CD1c-positive myeloid dendritic cell (primary cell): ENCODE measurements at regions not wholly inside any gene's neighbourhood (a gene's known extent, or its start where the extent isn't known, plus 50 kb on each side); places are given as distances from the start of the nearest gene placed in this dataset.

Experiments used
- DNase-seq: peaks from one replicate; pipeline ENCODE4 v3.0.0-alpha.2; 2016; ENCODE audit errors: extremely low spot score

DNA sequence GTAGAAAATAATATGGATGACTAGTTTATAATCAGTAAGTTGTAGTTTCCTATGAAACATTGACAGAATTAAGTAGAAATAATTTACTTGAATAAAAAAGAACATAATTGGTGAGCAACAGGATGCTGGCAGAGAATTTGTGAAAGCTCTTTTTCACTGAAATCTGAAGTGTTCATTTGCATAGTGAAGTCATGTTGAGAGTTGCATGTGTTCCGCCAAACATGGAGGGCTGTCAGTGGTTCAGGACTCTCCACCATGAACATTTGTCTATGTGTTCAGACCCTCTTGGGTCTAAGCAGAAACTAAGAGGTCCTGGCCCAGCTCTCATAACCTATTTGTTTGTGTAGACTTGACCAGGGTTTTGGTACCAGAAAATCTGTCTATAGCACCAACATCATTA, 182.5 kb upstream of the LINC00305 start:
- no peak for DNase-seq

DNA sequence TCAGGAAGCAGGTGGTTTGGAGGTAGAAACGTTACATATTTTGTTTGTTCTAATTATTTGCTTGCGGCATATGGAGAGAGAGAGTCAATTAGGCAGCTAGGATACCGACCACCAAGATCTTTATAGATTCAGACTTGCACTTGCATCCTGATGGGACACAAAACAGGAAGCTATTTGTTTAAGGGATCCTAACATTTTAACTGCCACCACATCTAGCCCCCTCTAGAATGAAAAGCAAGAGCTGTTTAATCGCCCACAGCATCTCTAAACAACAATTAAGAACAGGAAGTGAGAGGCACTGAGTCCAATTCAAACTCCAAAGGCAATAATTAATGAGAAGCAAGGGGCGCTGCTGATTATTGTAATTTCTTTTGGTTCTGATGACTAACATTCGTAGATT, 182.0 kb upstream of the LINC00305 start:
- no peak for DNase-seq

GRCh38 chr18:64330161-64330560, 181.3 kb upstream of the LINC00305 start:
- no peak for DNase-seq

- DNase-seq, result no peak
Observed at GRCh38 chr18:64322189-64322588, 173.3 kb upstream of the LINC00305 start.

GRCh38 chr18:64318547-64318946, 169.7 kb upstream of the LINC00305 start:
- DNase-seq, result no peak

DNA sequence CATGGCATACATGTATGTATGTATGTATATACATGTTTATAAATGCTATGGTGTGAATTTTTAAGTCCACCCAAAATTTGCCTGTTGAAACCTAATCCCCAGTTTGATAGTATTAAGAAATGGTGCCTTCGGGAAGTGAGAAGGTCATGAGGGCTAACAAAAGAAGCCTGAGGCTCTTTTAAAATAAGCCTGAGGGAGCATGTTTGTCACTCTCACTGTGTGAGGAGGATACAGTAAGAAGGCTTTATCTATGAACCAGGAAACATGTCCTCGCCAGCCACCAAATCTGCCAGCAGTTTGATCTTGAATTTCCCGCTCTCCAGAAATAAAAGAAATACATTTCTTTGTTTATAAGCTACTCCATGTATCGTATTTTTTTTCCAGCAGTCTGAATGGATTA, 163.0 kb upstream of the LINC00305 start:
- no peak for DNase-seq

DNA sequence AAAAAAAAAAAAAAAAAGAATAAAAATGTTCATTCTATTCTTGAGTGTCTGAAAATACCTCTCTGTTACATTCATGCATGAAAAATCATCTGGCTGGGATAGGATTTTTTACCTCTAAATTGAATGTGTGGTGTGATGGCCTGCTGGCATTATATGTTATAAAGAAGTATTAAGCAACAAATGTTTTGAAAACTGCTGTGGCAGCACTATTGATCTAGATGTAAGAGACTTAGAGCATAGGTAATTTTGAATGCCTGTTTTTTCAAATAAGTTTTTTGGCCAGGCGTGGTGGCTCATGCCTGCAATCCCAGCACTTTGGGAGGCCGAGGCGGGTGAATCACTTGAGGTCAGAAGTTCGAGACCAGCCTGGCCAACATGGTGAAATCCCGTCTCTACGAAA, 147.0 kb upstream of the LINC00305 start:
- DNase-seq, result no peak

- DNase-seq, result no peak
Observed at GRCh38 chr18:64294967-64295366, 146.1 kb upstream of the LINC00305 start.

GRCh38 chr18:64288432-64288831, 139.5 kb upstream of the LINC00305 start:
- DNase-seq, result no peak

- no peak for DNase-seq
Observed at GRCh38 chr18:64287926-64288325, 139.0 kb upstream of the LINC00305 start.

- DNase-seq, result no peak
Observed at GRCh38 chr18:64283059-64283458, 134.2 kb upstream of the LINC00305 start.

- no peak for DNase-seq
Observed at GRCh38 chr18:64278026-64278425, 129.1 kb upstream of the LINC00305 start.

GRCh38 chr18:64276311-64277090, 127.6 kb upstream of the LINC00305 start:
- no peak for DNase-seq

- no peak for DNase-seq
Observed at GRCh38 chr18:64275593-64276300, 126.9 kb upstream of the LINC00305 start.

DNA sequence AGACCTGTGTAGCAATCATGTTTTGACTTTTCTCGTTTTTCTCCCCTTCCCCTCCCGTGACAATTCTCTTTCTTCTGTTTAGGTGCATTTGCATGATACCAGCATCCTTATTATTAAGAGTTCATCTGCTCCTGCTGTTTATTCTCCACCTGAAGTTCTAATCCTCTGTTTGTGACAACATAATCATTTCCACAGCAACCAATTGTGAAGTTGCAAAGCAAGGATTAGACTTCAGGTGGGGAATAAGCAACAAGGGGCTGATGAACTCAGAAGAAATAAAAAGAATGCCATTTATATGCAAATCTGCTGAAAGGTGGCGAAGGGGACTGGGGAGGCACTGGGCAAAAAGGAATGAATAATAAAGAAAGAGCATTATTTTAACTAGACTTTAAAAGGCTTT, 124.8 kb upstream of the LINC00305 start:
- DNase-seq, result no peak

DNA sequence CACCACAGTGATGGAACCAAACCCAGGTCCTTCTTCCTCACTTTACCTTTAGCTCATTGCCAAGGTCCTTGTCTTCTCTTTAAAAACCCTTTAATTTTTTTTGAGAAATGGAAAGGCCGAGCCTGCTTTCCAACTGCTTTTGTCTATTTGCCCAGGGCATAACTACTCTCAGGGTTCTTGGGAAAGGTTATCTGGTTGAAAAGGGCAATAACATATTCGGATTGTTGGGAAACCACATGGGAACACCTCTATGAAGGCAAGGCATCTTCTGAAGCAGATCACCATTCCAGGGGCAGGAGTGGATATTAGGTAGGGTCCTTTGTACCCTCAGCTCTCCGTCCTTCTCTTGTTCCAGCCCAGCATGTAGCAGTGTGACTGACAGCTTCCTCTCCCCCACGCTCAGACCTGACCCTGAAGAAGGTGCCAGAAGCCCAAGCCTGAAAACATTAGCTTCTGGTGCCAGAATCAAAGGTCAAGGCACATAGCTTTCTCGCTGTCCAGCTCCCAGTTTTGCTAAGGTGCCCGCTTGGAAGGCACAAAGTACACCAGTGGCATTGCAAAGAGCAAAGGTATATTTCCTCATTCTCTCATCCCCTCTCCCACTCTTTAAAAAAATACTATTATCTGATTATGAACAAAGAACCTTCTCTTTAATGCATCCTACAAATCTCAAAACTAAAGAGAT, 123.2 kb upstream of the LINC00305 start:
- DNase-seq, result no peak

DNA sequence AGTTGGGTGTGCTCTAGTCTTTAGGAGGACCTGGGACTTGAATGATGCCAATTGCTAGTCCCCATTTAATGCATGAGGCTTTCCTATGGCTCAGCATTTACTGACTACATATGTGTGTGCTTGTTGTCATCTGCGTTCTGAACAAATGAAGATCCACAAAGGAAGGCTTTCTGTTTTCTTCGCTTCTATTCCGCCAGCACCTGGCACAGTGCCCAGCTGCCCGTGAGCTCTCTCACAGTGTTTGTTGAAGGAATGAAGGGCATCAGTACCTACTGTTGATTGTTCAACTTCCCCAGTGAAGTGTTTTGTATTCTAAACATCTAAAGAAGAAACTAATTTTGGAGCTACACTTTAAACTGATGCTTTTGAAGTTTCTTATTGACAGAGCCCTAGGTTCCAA, 122.4 kb upstream of the LINC00305 start:
- DNase-seq, result no peak

DNA sequence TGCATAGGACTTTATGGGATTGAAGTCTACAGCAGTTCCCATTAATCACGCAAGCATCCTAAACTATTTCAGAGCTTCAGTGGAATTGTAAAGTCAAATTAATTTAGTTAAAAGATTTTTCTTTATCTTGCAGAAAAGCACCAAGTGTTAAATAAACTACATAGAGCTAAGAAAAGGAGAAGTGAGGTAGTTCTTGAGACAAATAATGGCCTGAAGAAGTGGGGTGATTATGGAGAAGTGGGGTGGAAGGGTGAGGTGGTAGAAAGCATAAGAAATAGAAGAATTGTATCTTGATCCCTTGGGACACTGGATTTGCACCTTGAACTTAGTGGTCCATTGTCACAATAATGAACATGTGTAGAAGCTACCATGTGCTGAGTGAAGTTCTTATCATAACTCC, 121.7 kb upstream of the LINC00305 start:
- no peak for DNase-seq

DNA sequence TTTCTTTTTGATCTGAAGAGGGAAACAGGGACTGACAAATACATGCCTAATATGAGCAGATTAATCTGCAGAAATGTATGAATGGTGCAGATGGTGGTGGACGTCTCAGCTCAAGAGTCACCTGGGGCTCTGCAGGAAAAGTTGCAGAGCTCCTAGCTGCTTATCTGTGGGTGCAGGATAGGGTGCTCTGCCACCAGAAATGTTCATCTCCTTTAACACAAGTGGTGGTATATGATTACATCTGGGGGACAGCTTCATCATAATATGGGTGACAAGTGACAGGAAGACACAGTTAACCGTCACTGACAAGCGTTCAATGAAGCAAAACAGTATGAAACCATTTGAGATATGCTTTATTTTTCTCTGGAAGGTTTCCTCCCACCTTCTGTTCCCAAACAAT, 121.2 kb upstream of the LINC00305 start:
- no peak for DNase-seq

GRCh38 chr18:64264171-64264570, 115.3 kb upstream of the LINC00305 start:
- DNase-seq, result no peak

DNA sequence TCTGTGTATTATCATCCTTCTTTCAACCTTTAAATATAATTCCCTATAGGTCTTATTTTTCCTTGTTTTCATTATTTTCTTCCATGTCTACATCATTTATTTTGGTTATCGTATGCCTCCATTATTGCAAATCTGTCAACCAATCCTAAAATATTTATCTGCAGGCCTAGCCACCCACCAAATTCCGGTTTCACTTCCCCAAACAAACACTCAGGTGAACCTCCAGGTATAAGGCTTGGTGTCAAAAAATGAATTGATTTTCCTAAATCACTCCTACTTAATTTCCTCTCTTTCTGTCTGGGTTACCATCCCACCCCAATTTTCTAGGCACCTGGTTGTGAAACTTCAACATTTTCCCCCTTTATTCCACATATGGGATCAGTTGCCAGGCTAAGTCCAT, 111.9 kb upstream of the LINC00305 start:
- no peak for DNase-seq

GRCh38 chr18:64259871-64260270, 111.0 kb upstream of the LINC00305 start:
- DNase-seq, result no peak

DNA sequence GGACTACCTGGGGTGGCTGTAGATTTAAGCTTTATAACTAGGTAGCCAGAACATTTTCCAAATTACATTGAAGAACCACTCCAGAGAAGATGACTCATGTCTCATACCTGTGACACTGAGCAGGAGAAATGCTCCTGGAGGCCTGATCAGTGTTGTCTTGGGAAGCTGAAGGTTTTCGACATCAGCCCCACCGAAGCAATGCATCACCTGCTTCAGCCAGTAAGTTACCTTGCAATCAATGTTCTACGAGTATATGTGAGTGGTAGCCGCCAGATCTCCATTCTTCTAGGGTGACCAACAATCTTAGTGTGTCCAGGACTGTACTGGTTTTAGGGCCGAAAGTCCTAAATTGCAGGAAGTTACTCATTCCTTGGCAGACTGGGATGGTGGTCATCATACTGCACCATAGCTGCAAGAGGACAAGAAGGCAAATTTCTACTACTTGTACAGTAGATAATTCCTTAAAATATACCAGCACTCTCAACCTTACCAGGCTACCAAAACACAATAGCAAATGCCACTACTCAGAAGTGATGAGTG, 109.3 kb upstream of the LINC00305 start:
- no peak for DNase-seq
